G401 (cell line): ENCODE measurements at regions not wholly inside any gene's neighbourhood (a gene's known extent, or its start where the extent isn't known, plus 50 kb on each side); places are given as distances from the start of the nearest gene placed in this dataset.

Experiments used
- DNase-seq: peaks from one replicate; pipeline ENCODE4 v3.0.0-alpha.2; 2015; ENCODE audit warnings: low spot score
- in situ Hi-C: cut with HindIII; loops from 2 replicates; pipeline ENCODE4 v1.10.0; 2016; ENCODE audit warnings: low sequenced_read_pairs, mixed read lengths

- no peak for DNase-seq
- in situ Hi-C loops, result no loop called here
These were observed 273.9 kb upstream of the CHD6 start for GRCh38 chr20:41892031-41892430.

- DNase-seq, result no peak
- in situ Hi-C loops, result no loop called here
These were observed 271.7 kb upstream of the CHD6 start for GRCh38 chr20:41889844-41890224.

- no peak for DNase-seq
- in situ Hi-C loops, result no loop called here
These were observed 271.1 kb upstream of the CHD6 start for GRCh38 chr20:41889126-41889843.

GRCh38 chr20:41888434-41888833, 270.3 kb upstream of the CHD6 start:
- in situ Hi-C loops, result no loop called here

GRCh38 chr20:41887500-41887899, 269.3 kb upstream of the CHD6 start:
- in situ Hi-C loops, result no loop called here
- DNase-seq, result no peak

More at GRCh38 chr20:41888434-41888833, 270.3 kb upstream of the CHD6 start:
- DNase-seq, result no peak

GRCh38 chr20:41881466-41882046, 263.4 kb upstream of the CHD6 start:
- DNase-seq, result no peak
- in situ Hi-C loops, result no loop called here

- in situ Hi-C loops, result no loop called here
- DNase-seq, result no peak
These were observed 260.9 kb upstream of the CHD6 start for GRCh38 chr20:41879123-41879522.

- no peak for DNase-seq
- in situ Hi-C loops, result no loop called here
These were observed 259.7 kb upstream of the CHD6 start for GRCh38 chr20:41877911-41878310.

GRCh38 chr20:41874658-41875057, 256.5 kb upstream of the CHD6 start:
- in situ Hi-C loops, result no loop called here
- no peak for DNase-seq

GRCh38 chr20:41872930-41873329, 254.8 kb upstream of the CHD6 start:
- no peak for DNase-seq
- in situ Hi-C loops, result no loop called here

- no peak for DNase-seq
- in situ Hi-C loops, result no loop called here
These were observed 252.8 kb upstream of the CHD6 start for GRCh38 chr20:41870869-41871462.

GRCh38 chr20:41869261-41869660, 251.1 kb upstream of the CHD6 start:
- in situ Hi-C loops, result no loop called here
- no peak for DNase-seq

- in situ Hi-C loops, result no loop called here
- no peak for DNase-seq
These were observed 247.8 kb upstream of the CHD6 start for GRCh38 chr20:41865938-41866337.

GRCh38 chr20:41862476-41862875, 244.3 kb upstream of the CHD6 start:
- DNase-seq, result no peak
- in situ Hi-C loops, result no loop called here

GRCh38 chr20:41861772-41862422, 243.7 kb upstream of the CHD6 start:
- in situ Hi-C loops, result no loop called here
- no peak for DNase-seq

GRCh38 chr20:41854765-41855164, 236.6 kb upstream of the CHD6 start:
- DNase-seq, result no peak

GRCh38 chr20:41853806-41854205, 235.6 kb upstream of the CHD6 start:
- in situ Hi-C loops, result no loop called here
- DNase-seq, result no peak

More at GRCh38 chr20:41854765-41855164, 236.6 kb upstream of the CHD6 start:
- in situ Hi-C loops, result no loop called here

GRCh38 chr20:41848180-41848579, 230.0 kb upstream of the CHD6 start:
- in situ Hi-C loops, result no loop called here
- no peak for DNase-seq

GRCh38 chr20:41837669-41838224, 219.6 kb upstream of the CHD6 start:
- no peak for DNase-seq
- in situ Hi-C loops, result no loop called here

- in situ Hi-C loops, result no loop called here
- no peak for DNase-seq
These were observed 215.6 kb upstream of the CHD6 start for GRCh38 chr20:41833739-41834138.
